AG09309 (cell line): ENCODE measurements at regions not wholly inside any gene's neighbourhood (a gene's known extent, or its start where the extent isn't known, plus 50 kb on each side); places are given as distances from the start of the nearest gene placed in this dataset.

Experiments used
- DNase-seq: peaks from one replicate; pipeline ENCODE4 v3.0.0-alpha.2; 2010; ENCODE audit warnings: low read depth
- H3K4me3 ChIP-seq: 2 replicates; pipeline ENCODE4 v1.5.1; 2011; ENCODE audit warnings: mild to moderate bottlenecking, low read depth, low read length, moderate library complexity; ENCODE audit not compliant: control insufficient read depth
- CTCF ChIP-seq: IDR thresholded peaks from 2 replicates; pipeline ENCODE4 v1.5.1; 2011; ENCODE audit warnings: mild to moderate bottlenecking, low read depth, low read length, inconsistent platforms; ENCODE audit not compliant: insufficient read depth, control insufficient read depth; ENCODE audit errors: missing control alignments

- no peak for TF ChIP-seq CTCF
- DNase-seq, result no peak
Measured at GRCh38 chr3:41080141-41080540, 119.2 kb upstream of the CTNNB1 start.

GRCh38 chr3:41088882-41089281 is 110.4 kb upstream of the CTNNB1 start:
- H3K4me3 ChIP-seq, result no peak overlapping the region
- no peak for DNase-seq
- no peak for TF ChIP-seq CTCF

More at GRCh38 chr3:41080141-41080540, 119.2 kb upstream of the CTNNB1 start:
- no peak overlapping the region for H3K4me3 ChIP-seq

GRCh38 chr3:41089566-41089965 is 109.7 kb upstream of the CTNNB1 start:
- DNase-seq, result no peak
- TF ChIP-seq CTCF, result no peak
- no peak overlapping the region for H3K4me3 ChIP-seq

- no peak overlapping the region for H3K4me3 ChIP-seq
- no peak for TF ChIP-seq CTCF
- no peak for DNase-seq
Measured at GRCh38 chr3:41092844-41093243, 106.5 kb upstream of the CTNNB1 start.

GRCh38 chr3:41093476-41093875 is 105.8 kb upstream of the CTNNB1 start:
- H3K4me3 ChIP-seq, result no peak overlapping the region
- no peak for TF ChIP-seq CTCF
- no peak for DNase-seq

- no peak for DNase-seq
- TF ChIP-seq CTCF, result no peak
- no peak overlapping the region for H3K4me3 ChIP-seq
Measured at GRCh38 chr3:41094351-41094750, 105.0 kb upstream of the CTNNB1 start.

GRCh38 chr3:41095702-41096101 is 103.6 kb upstream of the CTNNB1 start:
- no peak overlapping the region for H3K4me3 ChIP-seq
- no peak for DNase-seq
- TF ChIP-seq CTCF, result no peak
